ENCODE measurements at regions not wholly inside any gene's neighbourhood (a gene's known extent, or its start where the extent isn't known, plus 50 kb on each side); places are given as distances from the start of the nearest gene placed in this dataset.

- dilution Hi-C loops (cut with MboI; ENCODE audit: extremely low pct_ligation_motif_present, low sequenced_read_pairs) = no loop called here
- H3K36me3 ChIP-seq (ENCODE audit: control insufficient read depth in 2 of 2, extremely low read depth in 1 of 2, insufficient read depth in 2 of 2, low read length in 2 of 2) = no peaks in the 10 kb centered on the region
- H3K4me1 ChIP-seq (ENCODE audit: control insufficient read depth, extremely low read depth, insufficient read depth, low read length) = no peaks in the 10 kb centered on the region
- DNase-seq (ENCODE audit: low read depth, low spot score) (no peak), FAIRE-seq (no peak)
- no peaks in the 10 kb centered on the region for H3K9me1 ChIP-seq (ENCODE audit: control insufficient read depth, extremely low read depth, insufficient read depth, low read length)
- H2AFZ ChIP-seq (ENCODE audit: control insufficient read depth, low read length) = no peak overlapping the region
- H3K27me3 ChIP-seq (ENCODE audit: control insufficient read depth, extremely low read depth, insufficient read depth, low read length) = peaks cover 5% of the 10 kb centered on the region
- H3K4me3 ChIP-seq (ENCODE audit: control insufficient read depth in 2 of 3, extremely low read depth in 1 of 3, insufficient read depth in 2 of 3, low read depth in 1 of 3, low read length in 3 of 3) = no peak overlapping the region
- no peaks in the 10 kb centered on the region for H3K79me2 ChIP-seq (ENCODE audit: control insufficient read depth, insufficient read depth, low read length)
- no peak overlapping the region for H3K27ac ChIP-seq (ENCODE audit: control insufficient read depth, insufficient read depth, low read length)
- H3K9me3 ChIP-seq (ENCODE audit: control insufficient read depth, low read depth, low read length) = no peaks in the 10 kb centered on the region
- H3K9ac ChIP-seq (ENCODE audit: control insufficient read depth, extremely low read depth, insufficient read depth, low read length) = no peak overlapping the region
- H3K4me2 ChIP-seq (ENCODE audit: control insufficient read depth, extremely low read depth, insufficient read depth, low read depth, low read length) = no peak overlapping the region
- no peaks in the 10 kb centered on the region for H4K20me1 ChIP-seq (ENCODE audit: control insufficient read depth, extremely low read depth, insufficient read depth, low read length)
- TF ChIP-seq EZH2 (IDR thresholded peaks at IDR 0.05; ENCODE audit: low read length) (no peak), CTCF (optimal IDR thresholded peaks at IDR 0.05 in 1 of 3, IDR thresholded peaks at IDR 0.05 in 1 of 3, conservative IDR thresholded peaks at IDR 0.05 in 1 of 3; ENCODE audit: extremely low read depth in 1 of 3, insufficient read depth in 2 of 3, low read length in 3 of 3) (no peak)
These were observed 81.1 kb downstream of the NKX2-1 start for GRCh38 chr14:36438883-36439282.

GRCh38 chr14:36430662-36431084, 89.4 kb downstream of the NKX2-1 start:
- FAIRE-seq (no peak), DNase-seq (ENCODE audit: low read depth, low spot score) (no peak)
- H3K36me3 ChIP-seq (ENCODE audit: control insufficient read depth in 2 of 2, extremely low read depth in 1 of 2, insufficient read depth in 2 of 2, low read length in 2 of 2) = no peaks in the 10 kb centered on the region
- H3K27me3 ChIP-seq (ENCODE audit: control insufficient read depth, extremely low read depth, insufficient read depth, low read length) = no peaks in the 10 kb centered on the region
- dilution Hi-C loops (cut with MboI; ENCODE audit: extremely low pct_ligation_motif_present, low sequenced_read_pairs) = no loop called here
- H3K9me1 ChIP-seq (ENCODE audit: control insufficient read depth, extremely low read depth, insufficient read depth, low read length) = no peaks in the 10 kb centered on the region
- no peaks in the 10 kb centered on the region for H4K20me1 ChIP-seq (ENCODE audit: control insufficient read depth, extremely low read depth, insufficient read depth, low read length)
- H3K4me2 ChIP-seq (ENCODE audit: control insufficient read depth, extremely low read depth, insufficient read depth, low read depth, low read length) = no peak overlapping the region
- no peaks in the 10 kb centered on the region for H3K79me2 ChIP-seq (ENCODE audit: control insufficient read depth, insufficient read depth, low read length)
- H3K4me3 ChIP-seq (ENCODE audit: control insufficient read depth in 2 of 3, extremely low read depth in 1 of 3, insufficient read depth in 2 of 3, low read depth in 1 of 3, low read length in 3 of 3) = no peak overlapping the region
- H2AFZ ChIP-seq (ENCODE audit: control insufficient read depth, low read length) = no peak overlapping the region
- no peaks in the 10 kb centered on the region for H3K9me3 ChIP-seq (ENCODE audit: control insufficient read depth, low read depth, low read length)
- no peak for TF ChIP-seq EZH2 (IDR thresholded peaks at IDR 0.05; ENCODE audit: low read length)
- no peak for TF ChIP-seq CTCF (optimal IDR thresholded peaks at IDR 0.05 in 1 of 3, IDR thresholded peaks at IDR 0.05 in 1 of 3, conservative IDR thresholded peaks at IDR 0.05 in 1 of 3; ENCODE audit: extremely low read depth in 1 of 3, insufficient read depth in 2 of 3, low read length in 3 of 3)
- no peak overlapping the region for H3K9ac ChIP-seq (ENCODE audit: control insufficient read depth, extremely low read depth, insufficient read depth, low read length)
- peaks cover 3% of the 10 kb centered on the region for H3K4me1 ChIP-seq (ENCODE audit: control insufficient read depth, extremely low read depth, insufficient read depth, low read length)
- H3K27ac ChIP-seq (ENCODE audit: control insufficient read depth, insufficient read depth, low read length) = no peak overlapping the region

Data from keratinocyte (primary cell).